HepG2 (cell line): ENCODE measurements at regions not wholly inside any gene's neighbourhood (a gene's known extent, or its start where the extent isn't known, plus 50 kb on each side); places are given as distances from the start of the nearest gene placed in this dataset.

Experiments
- ATAC-seq: fragments of 200-7000 bp; cut with Tn5 transposase; 3 replicates; pipeline ENCODE4 v1.9.1; 2020; ENCODE audit warnings: mild to moderate bottlenecking, moderate library complexity
- BruUV-seq: library from RNA; stranded (reverse); fragments of 400-500 nt; replicated peaks from 2 replicates; lab custom pipeline; 2021; lab: Mats Ljungman, UMichigan
- CTCF ChIA-PET: fragments of 300-600 bp; formaldehyde crosslinking; extraction: SDS; loops from one replicate; lab custom pipeline; 2021; ENCODE audit warnings: low total read pairs, inconsistent platforms, low intra/inter-chr PET ratio; lab: Yijun Ruan, JAX
- POLR2A ChIA-PET: fragments of 350-600 bp; sonication (Branson Sonifier 250); formaldehyde crosslinking; loops from one replicate; lab custom pipeline; 2020; ENCODE audit warnings: antibody characterized with exemption, inconsistent platforms; lab: Yijun Ruan, JAX
- DNase-seq: peaks from one replicate; pipeline ENCODE4 v3.0.0-alpha.2; 2015; ENCODE audit warnings: low spot score
- FAIRE-seq: peaks from 3 replicates; lab custom pipeline; 2011; peaks lifted over from hg19 to GRCh38; lab: Jason Lieb, UNC
- H2AFZ ChIP-seq: one replicate; pipeline ENCODE4 v1.6.1; 2011; ENCODE audit warnings: low read length, inconsistent platforms
- H3K27ac ChIP-seq: fragments of 300-600 bp; 3 replicates; pipeline ENCODE4 v1.8.0; 2011; ENCODE audit warnings: mixed run types, mild to moderate bottlenecking, mixed read lengths, low read length, inconsistent platforms; ENCODE audit not compliant: insufficient read depth; ENCODE audit errors: extremely low read length
- H3K27me3 ChIP-seq, 2 experiments: fragments of 200-600 bp in 1 of 2; 2 replicates in 1 of 2; 3 replicates in 1 of 2; pipeline versions ENCODE4 v1.6.0 to v1.8.0; 2011; ENCODE audit warnings: low read length in 2 of 2, mild to moderate bottlenecking in 2 of 2, moderate library complexity in 2 of 2, inconsistent platforms in 1 of 2; ENCODE audit not compliant: insufficient read depth in 2 of 2, control insufficient read depth in 1 of 2
- H3K36me3 ChIP-seq, 2 experiments: fragments of 200-600 bp in 1 of 2; replicated peaks in 1 of 2; 2 replicates in 1 of 2; 3 replicates in 1 of 2; pipeline versions ENCODE4 v1.5.1 to v1.8.0; 2011; ENCODE audit warnings: low read length in 2 of 2, inconsistent platforms in 1 of 2; ENCODE audit not compliant: insufficient read depth in 2 of 2, control insufficient read depth in 1 of 2
- H3K4me1 ChIP-seq: 2 replicates; pipeline ENCODE4 v1.5.1; 2012; ENCODE audit warnings: low read length, inconsistent platforms; ENCODE audit not compliant: insufficient read depth
- H3K4me2 ChIP-seq: 2 replicates; pipeline ENCODE4 v1.6.0; 2011; ENCODE audit warnings: low read depth, low read length, inconsistent platforms
- H3K4me3 ChIP-seq, 3 experiments: fragments of 200-600 bp in 1 of 3; sonication (generic), shearing (Covaris generic) in 1 of 3; replicated peaks in 1 of 3; 2 replicates each; pipeline ENCODE4 v1.5.1; 2011 to 2016; ENCODE audit warnings: low read length in 3 of 3, inconsistent platforms in 2 of 3, low read depth in 2 of 3, mild to moderate bottlenecking in 2 of 3, control low read depth in 1 of 3, mixed read lengths in 1 of 3; ENCODE audit not compliant: insufficient read depth in 1 of 3
- H3K79me2 ChIP-seq: one replicate; pipeline ENCODE4 v1.6.1; 2011; ENCODE audit warnings: low read length, inconsistent platforms; ENCODE audit not compliant: insufficient read depth
- H3K9ac ChIP-seq: 2 replicates; pipeline ENCODE4 v1.6.0; 2011; ENCODE audit warnings: mild to moderate bottlenecking, low read depth, low read length, inconsistent platforms; ENCODE audit not compliant: insufficient read depth
- H3K9me3 ChIP-seq: 2 replicates; pipeline ENCODE4 v1.5.1; 2012; ENCODE audit warnings: mild to moderate bottlenecking, low read length
- H4K20me1 ChIP-seq: 2 replicates; pipeline ENCODE4 v1.6.0; 2011; ENCODE audit warnings: inconsistent platforms, mild to moderate bottlenecking, low read length, moderate library complexity; ENCODE audit not compliant: insufficient read depth
- ARNTL ChIP-seq: sonication (generic); formaldehyde crosslinking; IDR thresholded peaks from 2 replicates; pipeline ENCODE4 v1.4.0; 2020; ENCODE audit warnings: mild to moderate bottlenecking, missing genetic modification reagents
- DMAP1 ChIP-seq: IDR thresholded peaks from 2 replicates; pipeline ENCODE4 v1.6.1; 2016
- FOXA1 ChIP-seq, 2 experiments: fragments of 450-650 bp in 1 of 2; sonication (generic) in 1 of 2; formaldehyde crosslinking in 1 of 2; IDR thresholded peaks; 2 replicates each; pipeline versions ENCODE4 v1.4.0 to v1.6.1; 2016 to 2020; ENCODE audit warnings: missing genetic modification reagents in 1 of 2
- HIVEP1 ChIP-seq: sonication (generic); formaldehyde crosslinking; IDR thresholded peaks from 2 replicates; pipeline ENCODE4 v1.4.0; 2020; ENCODE audit warnings: mild to moderate bottlenecking, missing genetic modification reagents
- HOXA5 ChIP-seq: sonication (generic); formaldehyde crosslinking; IDR thresholded peaks from 2 replicates; pipeline ENCODE4 v1.4.0; 2020; ENCODE audit warnings: missing genetic modification reagents
- HOXA9 ChIP-seq: sonication (generic); formaldehyde crosslinking; IDR thresholded peaks from 2 replicates; pipeline ENCODE4 v1.8.1; 2022; ENCODE audit warnings: missing genetic modification reagents, mild to moderate bottlenecking, moderate library complexity, borderline replicate concordance
- KLF11 ChIP-seq: IDR thresholded peaks from 2 replicates; pipeline ENCODE4 v1.6.1; 2016; ENCODE audit warnings: missing compliant biosample characterization
- MAFF ChIP-seq: IDR thresholded peaks from 2 replicates; pipeline ENCODE4 v1.6.1; 2011; ENCODE audit warnings: low read depth, low read length, improper control_type of control experiment
- MAFK ChIP-seq, 2 experiments: IDR thresholded peaks in 1 of 2; conservative IDR thresholded peaks in 1 of 2; 2 replicates each; pipeline ENCODE4 v1.6.1; 2011; ENCODE audit warnings: improper control_type of control experiment in 2 of 2, low read length in 2 of 2
- PHB2 ChIP-seq: fragments of 450-650 bp; IDR thresholded peaks from 2 replicates; pipeline ENCODE4 v1.6.1; 2018; ENCODE audit not compliant: partially characterized antibody
- POGZ ChIP-seq: sonication (generic); formaldehyde crosslinking; IDR thresholded peaks from 2 replicates; pipeline ENCODE4 v1.4.0; 2020; ENCODE audit warnings: mild to moderate bottlenecking, missing genetic modification reagents
- ZKSCAN5 ChIP-seq: sonication (generic); formaldehyde crosslinking; IDR thresholded peaks from 2 replicates; pipeline ENCODE4 v1.5.1; 2020; ENCODE audit warnings: mild to moderate bottlenecking, missing genetic modification reagents
- ZNF282 ChIP-seq: fragments of 450-650 bp; IDR thresholded peaks from 2 replicates; pipeline ENCODE4 v1.6.1; 2018; ENCODE audit not compliant: partially characterized antibody
- ZNF484 ChIP-seq: sonication (generic); formaldehyde crosslinking; IDR thresholded peaks from 2 replicates; pipeline ENCODE4 v1.5.1; 2020; ENCODE audit warnings: mild to moderate bottlenecking, low read depth, missing genetic modification reagents, borderline replicate concordance
- ZNF503 ChIP-seq: sonication (generic); formaldehyde crosslinking; IDR thresholded peaks from 2 replicates; pipeline ENCODE4 v1.4.0; 2020; ENCODE audit warnings: missing genetic modification reagents
- ZNF512 ChIP-seq: sonication (generic); formaldehyde crosslinking; IDR thresholded peaks from 2 replicates; pipeline ENCODE4 v1.4.0; 2020; ENCODE audit warnings: mild to moderate bottlenecking, missing genetic modification reagents
- ZNF792 ChIP-seq: IDR thresholded peaks from 2 replicates; pipeline ENCODE4 v1.6.1; 2016
- ZNF83 ChIP-seq: sonication (generic); formaldehyde crosslinking; IDR thresholded peaks from 2 replicates; pipeline ENCODE4 v1.4.0; 2020; ENCODE audit warnings: missing genetic modification reagents, mild to moderate bottlenecking, borderline replicate concordance
- WGBS: methylation state at CpG from one replicate; pipeline ENCODE4 v1.1.6; 2017; ENCODE audit warnings: low lambda C conversion rate; 5-methylcytosine and 5-hydroxymethylcytosine counted together
- in situ Hi-C: cut with HindIII; loops from 2 replicates; pipeline ENCODE4 v1.10.0; 2017; ENCODE audit warnings: low pct_unique_long_range_greater_than_20kb; ENCODE audit not compliant: extremely low pct_ligation_motif_present
- intact Hi-C: fragments of 100-400 bp; cut with micrococcal nuclease; formaldehyde crosslinking; loops from one replicate; pipeline ENCODE4 v1.10.0; 2022; ENCODE audit not compliant: unreplicated experiment

GRCh38 chr5:62727184-62727583, 148.6 kb downstream of the LRRC70 start:
- 33% methylated on average over 3 of the region's 3 CpGs for WGBS
- H3K27me3 ChIP-seq: no peaks in the 10 kb centered on the region
- no peak overlapping the region for H3K4me3 ChIP-seq
- H3K4me2 ChIP-seq: no peak overlapping the region
- H2AFZ ChIP-seq: no peak overlapping the region
- intact Hi-C loops: loop anchor here (10.0 kb wide), 1 partner anchor 62 kb away; no protein-coding TSS in a partner anchor
- DNase-seq (no peak), ATAC-seq (no peak), FAIRE-seq (no peak)
- no peak overlapping the region for H3K9ac ChIP-seq
- H3K27ac ChIP-seq: no peak overlapping the region
- BruUV-seq: no TSS peak
- H3K9me3 ChIP-seq: no peaks in the 10 kb centered on the region
- POLR2A ChIA-PET: no interaction called here
- no peaks in the 10 kb centered on the region for H3K36me3 ChIP-seq
- in situ Hi-C loops: no loop called here
- CTCF ChIA-PET: no interaction called here
- no peaks in the 10 kb centered on the region for H3K79me2 ChIP-seq
- no peaks in the 10 kb centered on the region for H4K20me1 ChIP-seq
- H3K4me1 ChIP-seq: no peaks in the 10 kb centered on the region
- peak; percentile 86 to 95 for TF ChIP-seq MAFK (conservative IDR thresholded peaks at IDR 0.05 in 1 of 2, IDR thresholded peaks at IDR 0.05 in 1 of 2; ENCODE audit: low read length in 2 of 2)
- TF ChIP-seq MAFF: peak; percentile 93
- TF ChIP-seq POGZ (CRISPR knock-in tag): no peak
- no peak for TF ChIP-seq ZNF83 (CRISPR knock-in tag)

- no peak overlapping the region for H3K9ac ChIP-seq
- no peaks in the 10 kb centered on the region for H3K9me3 ChIP-seq
- no peak overlapping the region for H3K4me3 ChIP-seq
- intact Hi-C loops (loop anchor here (10.0 kb wide), 1 partner anchor 58 kb away; no protein-coding TSS in a partner anchor), in situ Hi-C loops (no loop called here)
- no peaks in the 10 kb centered on the region for H3K36me3 ChIP-seq
- H4K20me1 ChIP-seq: no peaks in the 10 kb centered on the region
- H3K79me2 ChIP-seq: no peaks in the 10 kb centered on the region
- no peak overlapping the region for H2AFZ ChIP-seq
- 0 out of 2 replicates have a peak, but pooled peaks cover 4% of the 10 kb centered on the region for H3K4me1 ChIP-seq
- ChIA-PET CTCF (no interaction called here), POLR2A (no interaction called here)
- H3K4me2 ChIP-seq: no peak overlapping the region
- WGBS: 27% methylated on average over 9 of the region's 9 CpGs
- H3K27ac ChIP-seq: no peak overlapping the region
- no peaks in the 10 kb centered on the region for H3K27me3 ChIP-seq
- DNase-seq (peak; percentile 4), ATAC-seq (peak; percentile 81), FAIRE-seq (no peak)
- BruUV-seq: no TSS peak
- no peak for TF ChIP-seq HIVEP1 (CRISPR knock-in tag)
- TF ChIP-seq DMAP1 (CRISPR knock-in tag): no peak
- no peak for TF ChIP-seq ZNF484 (CRISPR knock-in tag)
- TF ChIP-seq HOXA9 (CRISPR knock-in tag): no peak
- TF ChIP-seq ARNTL: no peak
- TF ChIP-seq HOXA5 (CRISPR knock-in tag): no peak
- no peak for TF ChIP-seq ZNF282
- TF ChIP-seq ZKSCAN5 (CRISPR knock-in tag): no peak
- no peak for TF ChIP-seq KLF11 (CRISPR knock-in tag)
- no peak for TF ChIP-seq ZNF512 (CRISPR knock-in tag)
- TF ChIP-seq ZNF503 (CRISPR knock-in tag): no peak
- TF ChIP-seq FOXA1 (IDR thresholded peaks at IDR 0.05): no peak
- no peak for TF ChIP-seq FOXA1 (CRISPR knock-in tag; IDR thresholded peaks at IDR 0.05)
- TF ChIP-seq PHB2: no peak
- TF ChIP-seq ZNF792 (CRISPR knock-in tag): no peak
Measured at GRCh38 chr5:62722360-62722759, 143.7 kb downstream of the LRRC70 start.
